Right hindlimb (tissue), 1 donor: ENCODE measurements at regions not wholly inside any gene's neighbourhood (a gene's known extent, or its start where the extent isn't known, plus 50 kb on each side); places are given as distances from the start of the nearest gene placed in this dataset.
"Not testable (repeated sequence)": the region's sequence is repeated elsewhere in the genome, so short reads cannot be mapped to it uniquely, and the experiment has no call there.

Experiments used
- DNase-seq: peaks from one replicate; pipeline ENCODE4 v3.0.0-alpha.2; 2018

GRCh38 chr10:62665771-62666170 is 138.7 kb upstream of the ADO start:
- DNase-seq = no peak

- DNase-seq = no peak
Measured at GRCh38 chr10:62666275-62666674, 138.2 kb upstream of the ADO start.

- no peak for DNase-seq
Measured at GRCh38 chr10:62669341-62669740, 135.2 kb upstream of the ADO start.

GRCh38 chr10:62671104-62671503 is 133.4 kb upstream of the ADO start:
- DNase-seq = no peak

GRCh38 chr10:62681211-62681940 is 123.1 kb upstream of the ADO start:
- no peak for DNase-seq

GRCh38 chr10:62684911-62685310 is 119.6 kb upstream of the ADO start:
- no peak for DNase-seq

GRCh38 chr10:62687230-62687748 is 117.2 kb upstream of the ADO start:
- DNase-seq = no peak

- no peak for DNase-seq
Measured at GRCh38 chr10:62688971-62689700, 115.4 kb upstream of the ADO start.

- no peak for DNase-seq
Measured at GRCh38 chr10:62689712-62690111, 114.8 kb upstream of the ADO start.

GRCh38 chr10:62690703-62691102 is 113.8 kb upstream of the ADO start:
- no peak for DNase-seq

GRCh38 chr10:62691336-62691735 is 113.2 kb upstream of the ADO start:
- DNase-seq = peak; percentile 43

- no peak for DNase-seq
Measured at GRCh38 chr10:62692085-62692484, 112.4 kb upstream of the ADO start.

- DNase-seq = no peak
Measured at GRCh38 chr10:62693306-62693705, 111.2 kb upstream of the ADO start.

- DNase-seq = no peak
Measured at GRCh38 chr10:62694537-62695126, 109.9 kb upstream of the ADO start.

GRCh38 chr10:62696798-62697197 is 107.7 kb upstream of the ADO start:
- no peak for DNase-seq

GRCh38 chr10:62699148-62699547 is 105.4 kb upstream of the ADO start:
- no peak for DNase-seq

- not testable (repeated sequence) for DNase-seq
Measured at GRCh38 chr10:62704121-62704520, 100.4 kb upstream of the ADO start.

- no peak for DNase-seq
Measured at GRCh38 chr10:62705789-62706188, 98.7 kb upstream of the ADO start.

- no peak for DNase-seq
Measured at GRCh38 chr10:62707810-62708209, 96.7 kb upstream of the ADO start.

- no peak for DNase-seq
Measured at GRCh38 chr10:62708569-62708968, 96.0 kb upstream of the ADO start.

GRCh38 chr10:62709200-62709599 is 95.3 kb upstream of the ADO start:
- DNase-seq = no peak

GRCh38 chr10:62710182-62710581 is 94.3 kb upstream of the ADO start:
- no peak for DNase-seq

GRCh38 chr10:62715383-62715782 is 89.1 kb upstream of the ADO start:
- DNase-seq = no peak

- DNase-seq = no peak
Measured at GRCh38 chr10:62718585-62718984, 85.9 kb upstream of the ADO start.
